HG03571 (cell line): ENCODE measurements at regions not wholly inside any gene's neighbourhood (a gene's known extent, or its start where the extent isn't known, plus 50 kb on each side); places are given as distances from the start of the nearest gene placed in this dataset.
"Not testable (repeated sequence)": the region's sequence is repeated elsewhere in the genome, so short reads cannot be mapped to it uniquely, and the experiment has no call there.

Source experiments
- ATAC-seq: cut with Tn5 transposase; IDR thresholded peaks from one replicate; pipeline ENCODE4 v1.9.1; 2021; ENCODE audit not compliant: unreplicated experiment

DNA sequence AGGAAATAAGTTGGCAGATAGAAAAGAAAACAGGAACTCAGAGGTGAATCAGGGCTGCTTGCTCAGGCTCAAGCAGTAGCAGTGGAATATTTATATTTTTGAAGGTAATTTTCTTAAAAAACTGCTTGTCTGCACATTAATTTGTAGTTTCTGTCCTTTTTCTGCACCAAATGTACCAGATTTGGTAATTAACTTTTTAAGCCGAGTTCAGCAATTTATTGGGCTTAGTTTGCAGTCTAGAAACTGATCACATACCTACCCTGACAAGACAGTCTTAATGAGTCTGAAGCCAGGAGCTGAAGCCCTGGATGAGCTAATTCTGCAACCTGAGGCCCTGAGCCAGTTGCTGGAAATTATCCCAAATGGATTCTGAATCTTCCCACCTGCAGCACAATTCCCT lies 647.0 kb downstream of the TDRD15 start:
- ATAC-seq, result no peak

DNA sequence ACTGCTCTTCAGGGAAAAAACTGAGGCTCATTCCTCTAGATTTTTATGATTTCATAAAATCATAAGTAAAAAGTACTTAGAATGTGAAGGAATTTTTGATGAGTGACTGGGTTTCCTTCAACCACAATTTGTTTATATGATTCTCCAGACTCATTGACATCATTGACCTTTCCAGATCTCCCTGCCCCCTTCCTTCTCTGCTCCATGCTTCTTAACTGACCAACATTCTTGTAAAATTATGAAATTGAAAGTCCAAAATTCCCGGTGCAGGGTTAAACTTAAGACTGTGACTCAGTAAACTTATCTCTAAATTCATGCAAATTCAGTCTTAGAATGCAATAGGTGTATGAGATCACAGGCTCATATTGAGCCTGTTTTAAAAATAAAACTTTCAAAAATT lies 648.9 kb downstream of the TDRD15 start:
- no peak for ATAC-seq

DNA sequence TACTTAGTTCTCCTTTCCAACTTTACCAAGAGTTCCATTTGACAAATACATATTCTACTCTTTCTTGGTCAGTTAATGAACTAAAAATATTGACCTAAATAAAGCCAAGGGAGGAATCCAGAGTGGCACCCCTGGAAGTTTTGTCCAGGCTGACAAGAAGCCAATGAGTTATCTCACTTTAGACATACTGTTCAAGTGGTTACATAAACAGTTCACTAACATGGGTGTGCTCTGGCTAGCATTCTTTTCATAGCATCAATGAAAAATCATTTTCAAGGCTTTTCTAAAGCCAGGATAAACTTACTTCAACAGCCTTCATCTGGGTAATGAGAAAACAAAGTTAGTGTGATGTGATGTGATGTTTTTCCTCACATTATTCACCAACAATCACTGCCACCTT lies 649.4 kb downstream of the TDRD15 start:
- ATAC-seq, result no peak

DNA sequence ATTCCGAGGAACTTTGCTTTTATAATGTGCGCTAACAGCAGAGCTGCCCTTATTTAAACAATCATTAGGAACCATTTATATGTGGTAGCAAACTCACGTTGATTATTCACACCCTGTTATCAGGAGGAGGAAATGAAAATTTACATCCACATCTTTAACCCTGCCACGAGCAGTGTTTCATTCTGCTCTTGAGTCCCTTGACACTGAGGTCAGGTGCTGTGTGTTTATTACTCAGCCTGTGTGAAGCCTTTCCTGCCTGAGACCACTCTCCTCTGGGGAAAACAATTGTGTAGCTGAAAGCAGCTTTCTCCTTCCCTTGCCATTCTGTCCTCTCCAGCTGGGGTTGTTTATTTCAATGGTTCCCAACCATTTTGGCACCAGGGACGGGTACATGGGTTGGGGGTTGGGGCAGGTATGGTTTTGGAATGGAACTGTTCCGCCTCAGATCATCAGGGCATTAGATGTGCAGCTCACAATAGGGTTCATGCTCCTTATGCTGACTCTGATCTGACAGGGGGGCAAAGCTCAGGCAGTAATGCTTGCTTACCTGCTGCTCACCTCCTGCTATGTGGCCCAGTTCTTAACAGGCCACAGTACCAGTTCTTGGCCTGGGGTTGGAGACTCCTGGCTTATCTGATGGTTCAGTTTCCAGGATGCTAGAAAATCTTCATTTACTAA lies 651.1 kb downstream of the TDRD15 start:
- no peak for ATAC-seq

DNA sequence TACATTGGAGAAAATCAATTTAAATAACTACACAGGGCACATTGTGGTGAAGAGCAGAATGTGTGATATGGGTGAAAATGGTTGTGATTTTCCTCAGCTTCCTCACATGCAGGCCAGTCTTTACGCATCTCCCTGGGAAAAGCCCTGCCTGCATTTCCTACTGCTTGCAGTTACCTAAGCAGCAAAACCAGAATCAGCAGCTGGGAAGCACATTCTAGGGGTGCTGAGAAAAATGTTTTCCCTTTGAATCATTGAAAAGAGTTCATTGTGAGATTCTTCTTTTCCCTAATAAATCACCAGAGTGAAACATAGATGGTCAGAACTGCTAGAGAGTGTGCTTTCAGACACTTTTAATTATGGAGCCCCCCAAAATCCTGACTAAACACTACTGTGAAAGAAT lies 656.0 kb downstream of the TDRD15 start:
- ATAC-seq, result no peak

DNA sequence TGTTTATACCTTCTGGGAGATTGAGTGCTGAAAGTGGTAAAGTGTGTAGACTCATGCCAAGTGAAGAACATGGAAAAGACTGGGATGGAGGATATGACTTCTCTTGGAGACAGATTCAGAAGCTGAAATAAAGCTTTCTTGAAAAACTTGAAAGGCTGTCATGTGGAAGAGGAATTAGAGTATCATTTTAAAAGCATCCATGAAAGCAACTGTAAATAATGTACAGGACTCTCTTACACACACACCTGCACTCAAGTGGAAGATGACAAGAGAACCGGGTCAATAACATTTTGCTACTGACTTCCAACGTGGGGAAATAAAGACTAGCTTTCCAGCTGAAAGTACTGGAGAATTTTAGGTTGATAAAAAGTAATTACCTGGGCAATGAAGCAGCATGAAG lies 658.2 kb downstream of the TDRD15 start:
- no peak for ATAC-seq

DNA sequence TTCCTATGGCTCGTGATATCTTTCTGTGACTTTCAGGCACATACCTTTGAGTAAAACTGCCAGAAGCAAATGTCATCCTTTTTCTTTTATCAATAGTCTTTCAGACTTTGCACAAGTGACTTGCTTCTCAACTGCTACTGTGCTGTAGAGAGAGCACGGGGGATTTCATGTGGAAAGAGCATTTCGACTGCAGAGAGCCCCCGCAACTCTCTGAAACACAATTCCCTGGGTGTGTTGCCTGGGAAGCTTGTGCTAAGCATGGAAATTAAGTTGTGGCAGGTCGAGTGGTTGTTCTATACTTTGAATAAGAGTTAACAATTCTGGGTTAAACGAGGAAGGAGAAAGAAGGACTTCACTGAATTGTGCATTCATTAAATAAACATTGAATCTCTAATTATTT lies 659.1 kb downstream of the TDRD15 start:
- no peak for ATAC-seq

DNA sequence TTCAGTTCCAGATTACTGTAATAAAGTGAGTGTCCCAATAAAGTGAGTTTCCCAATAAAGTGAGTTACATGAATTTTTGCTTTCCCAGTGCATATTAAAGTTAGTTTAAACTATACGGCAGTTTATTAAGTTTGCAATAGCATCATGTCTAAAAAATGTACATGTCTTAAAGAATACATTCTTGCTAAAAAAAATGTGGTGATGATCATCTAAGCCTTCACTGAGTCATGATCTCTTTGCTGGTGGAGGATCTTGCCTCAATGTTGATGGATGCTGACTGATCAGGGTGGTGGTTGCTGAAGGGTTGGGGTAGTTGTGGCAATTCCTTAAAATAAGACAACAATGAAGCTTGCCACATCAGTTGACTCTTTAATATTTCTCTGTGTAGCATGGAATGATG lies 664.2 kb downstream of the TDRD15 start:
- no peak for ATAC-seq

DNA sequence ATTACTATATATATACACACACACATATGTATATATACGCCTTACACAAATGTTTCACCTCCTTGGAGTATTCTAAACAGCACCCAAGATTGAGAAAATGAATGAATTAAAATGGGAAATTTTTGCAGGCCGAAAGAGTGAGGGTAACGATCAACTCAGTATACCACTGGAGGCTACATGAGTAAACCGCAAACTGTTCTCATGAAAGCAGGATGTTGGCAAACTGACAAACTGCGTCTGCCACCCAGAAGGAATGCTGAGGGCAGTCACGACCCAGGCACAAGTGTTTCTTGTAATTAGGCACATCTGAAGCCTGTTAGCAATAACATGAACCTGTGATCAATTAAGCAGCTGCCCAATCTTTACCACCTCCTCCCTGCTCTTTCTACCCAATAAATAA lies 666.5 kb downstream of the TDRD15 start:
- ATAC-seq, result not testable (repeated sequence)

DNA sequence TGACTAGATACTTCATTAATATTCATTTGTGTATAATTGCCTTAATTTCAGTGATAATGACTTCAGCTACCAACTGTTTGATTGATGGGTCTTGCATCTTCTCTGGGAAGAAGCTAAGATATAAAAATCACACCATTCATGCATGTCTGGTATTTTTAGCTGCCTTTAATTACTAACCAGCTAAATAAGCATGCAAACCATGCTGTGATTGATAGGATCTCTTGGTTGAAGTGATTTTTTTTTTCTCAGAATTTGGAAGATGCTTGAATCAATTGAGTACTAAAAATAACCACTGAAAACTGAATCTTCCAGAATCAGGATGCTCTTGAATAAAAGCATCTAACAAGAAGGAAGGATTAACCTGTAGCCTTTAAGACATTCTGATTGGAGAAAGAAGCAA lies 668.8 kb downstream of the TDRD15 start:
- no peak for ATAC-seq

DNA sequence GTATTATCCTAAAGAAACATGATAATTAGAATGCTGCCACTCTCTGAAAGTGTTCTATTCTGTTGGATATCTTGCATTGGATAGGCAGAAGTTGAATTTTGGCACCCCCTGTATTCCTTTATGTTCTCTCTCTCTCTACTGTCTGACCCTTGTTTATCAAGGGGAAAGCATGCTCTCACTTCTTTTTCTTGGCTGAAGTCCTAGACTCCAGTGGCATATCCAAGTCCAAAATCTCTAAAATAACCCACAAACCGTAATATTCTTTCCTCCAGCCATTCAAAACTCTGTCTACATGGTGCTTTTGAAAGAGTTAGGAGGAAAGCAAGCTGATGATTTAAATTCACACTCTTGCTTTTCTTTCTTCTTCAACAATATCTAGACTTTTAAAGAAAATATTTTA lies 669.7 kb downstream of the TDRD15 start:
- ATAC-seq, result no peak

DNA sequence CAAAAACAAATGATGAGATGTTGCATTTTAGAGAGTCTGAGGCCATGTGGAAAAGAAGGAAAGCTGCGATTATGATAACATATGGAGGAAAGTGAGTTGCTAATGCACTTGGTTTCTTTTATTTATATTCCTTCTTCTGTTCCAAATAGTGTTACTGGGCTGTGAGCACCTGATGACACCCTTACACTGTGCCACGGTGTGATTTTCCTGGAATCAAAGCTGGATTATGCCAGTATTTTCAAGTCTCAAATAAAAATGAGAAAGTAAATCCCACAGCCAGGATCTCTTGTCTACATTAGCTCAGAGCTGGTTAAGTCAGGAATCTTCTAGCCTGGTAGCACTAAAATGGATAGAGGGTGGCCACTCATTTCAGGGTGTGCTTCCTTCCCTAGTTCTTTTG lies 670.8 kb downstream of the TDRD15 start:
- no peak for ATAC-seq

DNA sequence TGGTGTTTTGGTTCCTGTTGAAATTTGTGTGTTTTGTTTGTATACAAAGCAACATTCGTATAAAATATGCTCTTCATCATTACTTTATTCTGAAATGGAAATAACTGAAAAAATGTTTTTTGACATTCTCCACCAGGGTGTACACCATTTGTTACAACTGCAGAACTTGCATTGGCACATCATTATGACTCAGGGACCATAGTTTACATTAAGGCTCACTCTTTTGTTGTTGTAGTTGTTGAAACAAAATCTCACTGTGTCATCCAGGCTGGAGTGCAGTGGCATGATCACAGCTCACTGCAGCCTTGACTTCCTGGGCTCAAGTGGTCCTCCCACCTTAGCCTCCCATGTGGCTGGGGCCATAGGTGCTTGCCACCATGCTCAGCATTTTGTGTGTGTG lies 676.6 kb downstream of the TDRD15 start:
- no peak for ATAC-seq

DNA sequence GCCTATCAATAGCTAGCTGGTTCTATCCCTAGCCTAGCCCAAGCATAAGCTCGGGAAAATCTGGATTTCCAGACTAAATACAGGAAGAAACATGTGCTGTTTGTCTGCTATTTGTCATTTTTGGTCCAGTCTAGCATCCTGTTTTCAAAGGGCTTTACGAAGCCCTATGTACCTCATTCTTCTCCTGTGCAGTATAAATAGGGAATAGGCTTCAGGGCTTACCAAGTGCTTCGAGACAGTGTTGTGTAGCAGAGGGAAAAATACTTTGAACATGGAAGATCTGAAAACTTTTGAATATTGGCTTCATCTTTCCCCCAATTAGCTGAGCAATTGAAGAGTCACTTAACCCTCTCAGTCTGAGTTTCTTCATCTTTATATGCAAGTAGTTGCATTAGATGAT lies 679.8 kb downstream of the TDRD15 start:
- no peak for ATAC-seq

DNA sequence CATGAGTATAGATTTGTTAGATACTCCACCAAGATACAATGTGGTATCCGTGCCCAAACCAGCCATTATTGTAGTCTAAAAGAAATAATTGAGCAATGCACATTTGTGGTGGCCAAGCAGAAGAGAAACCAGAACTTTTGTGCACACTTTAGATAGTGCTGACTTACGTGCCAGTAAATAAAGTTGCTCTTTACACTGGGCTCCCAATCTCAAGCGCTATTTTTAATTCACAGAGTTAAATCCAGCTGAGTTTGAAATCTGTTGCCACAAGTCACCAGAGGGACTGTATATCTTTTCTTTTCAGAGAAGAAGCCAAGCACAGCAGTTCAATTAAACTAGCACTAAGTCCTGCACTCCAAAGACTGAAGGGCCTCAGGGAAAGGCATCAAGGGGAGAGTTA lies 680.4 kb downstream of the TDRD15 start:
- ATAC-seq, result no peak

DNA sequence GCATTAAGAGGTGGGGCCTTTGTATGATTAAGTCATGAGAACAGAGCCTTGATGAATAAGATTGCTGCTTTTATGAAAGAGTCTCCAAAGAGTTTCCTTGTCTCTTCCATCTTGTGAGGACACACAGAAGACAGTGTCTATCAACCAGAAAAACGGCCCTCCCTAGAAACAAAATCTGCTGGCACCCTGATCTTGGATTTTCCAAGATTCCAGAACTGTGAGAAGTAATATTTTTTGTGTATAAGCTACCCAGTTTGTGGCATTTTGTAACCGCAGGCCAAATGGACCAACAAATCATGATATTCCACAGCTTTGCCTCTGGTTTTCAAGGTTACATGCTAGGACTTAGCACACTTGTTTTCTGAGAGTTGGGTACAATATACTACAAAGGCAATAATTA lies 687.8 kb downstream of the TDRD15 start:
- ATAC-seq, result no peak

DNA sequence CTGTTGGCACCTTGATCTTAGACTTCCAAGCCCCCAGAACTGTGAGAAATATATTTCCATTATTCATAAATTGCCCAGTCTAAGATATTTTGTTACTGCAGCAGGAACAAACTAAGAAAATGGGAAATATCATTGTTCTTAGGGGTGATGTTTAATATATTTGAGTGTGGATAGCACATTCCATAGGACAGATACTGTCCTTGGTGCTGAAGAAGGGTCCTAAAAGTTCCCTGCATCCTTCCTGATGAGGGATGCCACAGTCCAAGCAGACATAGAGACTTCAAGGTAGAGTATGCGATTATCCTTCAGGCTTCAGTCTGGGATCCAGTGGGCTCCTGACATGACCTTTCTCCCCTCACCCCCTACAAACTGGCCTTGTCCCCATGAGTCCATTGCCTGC lies 689.0 kb downstream of the TDRD15 start:
- ATAC-seq, result no peak

DNA sequence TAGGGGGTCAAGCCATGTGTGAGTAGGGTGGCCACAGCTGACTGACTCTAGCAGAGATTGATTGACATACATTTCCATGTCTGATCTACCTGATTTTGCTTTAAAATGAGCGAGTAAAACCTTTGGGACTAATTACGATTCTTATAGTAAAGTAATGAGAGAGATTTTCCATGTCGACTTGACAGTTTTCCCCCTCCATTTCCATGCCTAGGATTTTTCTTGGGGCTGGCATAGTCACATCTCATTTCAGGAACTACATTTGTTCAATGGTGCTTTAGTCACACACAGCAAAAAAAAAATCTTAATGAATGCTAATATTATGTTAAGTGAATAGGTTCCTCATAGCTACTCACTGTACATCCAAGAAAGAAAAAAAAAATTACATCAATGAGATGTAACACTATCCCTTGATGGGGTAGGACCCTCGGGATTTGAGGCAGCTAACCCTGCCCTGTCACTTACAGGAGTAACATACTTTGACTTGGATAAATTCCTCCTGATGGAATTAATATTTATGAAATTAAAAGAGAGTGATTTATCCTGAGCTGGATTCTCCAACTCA lies 690.9 kb downstream of the TDRD15 start:
- ATAC-seq, result no peak

DNA sequence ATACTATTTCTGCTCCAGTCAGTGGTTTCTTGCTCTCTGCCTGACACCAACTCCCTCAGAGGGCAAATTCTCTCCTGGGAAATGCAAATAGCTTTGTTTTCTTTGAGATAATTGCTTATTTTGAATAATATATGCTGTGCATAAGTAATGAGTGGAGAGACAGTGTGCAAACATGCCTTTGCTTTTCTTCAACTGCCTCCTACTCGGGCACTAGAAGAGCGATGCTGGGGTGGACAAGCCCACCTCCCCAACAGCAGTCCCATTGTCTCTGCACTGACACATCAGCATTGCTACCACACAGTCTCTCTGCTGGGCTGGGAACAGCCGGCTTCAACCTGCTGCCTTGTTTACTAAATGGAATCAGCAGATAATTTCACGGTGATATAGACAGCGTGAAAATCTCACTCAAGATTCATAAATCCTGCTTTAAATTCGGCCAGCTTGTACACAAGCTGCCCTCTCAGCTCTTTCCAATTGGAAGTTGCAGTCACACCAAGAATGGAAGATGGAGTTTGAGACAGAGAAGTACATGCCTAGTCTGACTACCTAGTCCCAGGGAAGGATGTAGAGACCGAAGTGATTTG lies 694.5 kb downstream of the TDRD15 start:
- no peak for ATAC-seq

DNA sequence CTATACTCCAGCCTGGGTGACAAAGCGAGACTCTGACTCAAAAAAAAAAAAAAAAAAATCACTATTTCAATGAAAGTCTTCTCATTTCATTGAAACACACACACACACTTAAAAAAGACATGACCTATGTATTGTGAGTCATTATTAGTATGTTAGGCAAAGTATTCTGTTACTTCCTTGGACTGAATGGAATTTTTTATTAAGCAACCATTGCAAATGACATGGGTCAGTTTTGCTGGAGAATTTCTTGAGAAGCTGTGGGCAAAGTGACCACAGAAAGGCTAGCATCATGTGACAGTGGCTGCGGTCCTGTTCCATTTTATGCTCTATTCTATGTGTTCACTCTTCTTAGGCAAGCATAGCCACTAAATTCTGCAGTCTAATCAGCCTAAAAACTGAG lies 695.7 kb downstream of the TDRD15 start:
- ATAC-seq, result no peak

DNA sequence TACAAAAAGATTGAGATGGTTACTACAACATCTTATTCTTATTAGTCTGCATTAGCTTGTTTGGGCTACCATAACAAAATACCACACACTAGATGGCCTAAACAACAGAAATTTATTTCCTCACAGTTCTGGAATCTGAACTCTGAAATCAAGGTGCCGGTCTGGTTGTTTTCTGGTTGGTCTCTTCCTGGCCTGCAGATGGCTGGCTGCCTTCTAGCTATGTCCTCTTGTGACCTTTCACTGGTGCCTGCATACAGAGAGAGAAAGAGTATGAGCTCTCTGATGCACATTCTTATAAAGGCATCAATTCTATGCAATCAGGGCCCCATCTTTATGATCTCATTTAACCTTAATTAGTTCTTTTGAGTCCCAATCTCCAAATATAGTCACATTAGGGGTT lies 696.5 kb downstream of the TDRD15 start:
- no peak for ATAC-seq

DNA sequence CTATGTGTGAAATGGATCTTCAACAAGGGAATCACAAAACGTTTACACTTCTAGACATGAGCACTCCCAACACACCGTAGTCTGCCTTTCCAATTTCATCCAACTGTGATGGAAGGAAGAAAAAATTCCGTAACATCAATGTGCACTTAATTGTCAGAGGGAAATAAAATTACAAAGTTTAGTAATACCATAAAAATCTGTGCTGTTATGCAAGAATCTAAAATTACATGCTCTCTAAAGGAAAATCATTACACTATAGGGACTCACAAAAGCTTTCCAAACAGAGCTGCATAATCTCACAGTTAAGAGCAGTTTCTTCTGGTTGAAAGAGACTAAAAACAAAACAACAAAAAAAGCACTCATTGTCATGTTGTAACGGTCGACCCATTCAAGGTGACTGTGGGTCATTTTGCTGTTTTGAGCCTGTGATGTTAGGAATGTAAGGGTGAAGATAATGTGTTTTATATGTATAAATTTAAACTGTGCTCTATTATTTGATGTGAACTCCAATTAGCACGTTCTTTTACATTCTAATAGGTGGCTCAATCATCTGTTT lies 698.0 kb downstream of the TDRD15 start:
- ATAC-seq, result no peak

DNA sequence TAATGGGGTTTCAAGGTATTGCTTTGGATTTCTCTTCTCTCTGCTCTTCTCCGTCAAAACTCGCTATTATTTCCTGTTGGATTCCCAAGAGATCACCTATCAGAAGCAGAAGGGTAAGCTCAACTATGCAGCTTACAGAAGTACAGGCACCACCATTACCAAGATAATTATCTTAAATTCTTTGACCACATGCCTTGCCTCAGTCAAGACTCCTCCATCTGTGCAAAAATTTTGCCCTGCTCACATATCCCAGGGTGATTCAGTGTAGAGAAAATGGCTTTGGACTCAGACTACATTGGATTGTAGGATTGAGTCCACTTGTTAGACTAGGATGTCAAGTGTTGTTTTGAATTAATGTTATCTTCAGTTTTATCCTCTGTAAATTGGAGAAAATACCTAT lies 698.7 kb downstream of the TDRD15 start:
- ATAC-seq, result no peak
